HEK293 (cell line): ENCODE measurements at regions not wholly inside any gene's neighbourhood (a gene's known extent, or its start where the extent isn't known, plus 50 kb on each side); places are given as distances from the start of the nearest gene placed in this dataset.

Experiments
- ZNF555 ChIP-seq: fragments of 450-650 bp; formaldehyde crosslinking; conservative IDR thresholded peaks from 2 replicates; pipeline ENCODE4 v1.5.1; 2017; ENCODE audit warnings: missing biosample characterization, mild to moderate bottlenecking, missing genetic modification characterization, inconsistent platforms
- TF ChIP-seq, protein P1 (sequence below): fragments of 450-650 bp; formaldehyde crosslinking; IDR thresholded peaks from 2 replicates; pipeline ENCODE4 v1.5.1; 2016; ENCODE audit warnings: missing biosample characterization, missing genetic modification characterization

DNA sequence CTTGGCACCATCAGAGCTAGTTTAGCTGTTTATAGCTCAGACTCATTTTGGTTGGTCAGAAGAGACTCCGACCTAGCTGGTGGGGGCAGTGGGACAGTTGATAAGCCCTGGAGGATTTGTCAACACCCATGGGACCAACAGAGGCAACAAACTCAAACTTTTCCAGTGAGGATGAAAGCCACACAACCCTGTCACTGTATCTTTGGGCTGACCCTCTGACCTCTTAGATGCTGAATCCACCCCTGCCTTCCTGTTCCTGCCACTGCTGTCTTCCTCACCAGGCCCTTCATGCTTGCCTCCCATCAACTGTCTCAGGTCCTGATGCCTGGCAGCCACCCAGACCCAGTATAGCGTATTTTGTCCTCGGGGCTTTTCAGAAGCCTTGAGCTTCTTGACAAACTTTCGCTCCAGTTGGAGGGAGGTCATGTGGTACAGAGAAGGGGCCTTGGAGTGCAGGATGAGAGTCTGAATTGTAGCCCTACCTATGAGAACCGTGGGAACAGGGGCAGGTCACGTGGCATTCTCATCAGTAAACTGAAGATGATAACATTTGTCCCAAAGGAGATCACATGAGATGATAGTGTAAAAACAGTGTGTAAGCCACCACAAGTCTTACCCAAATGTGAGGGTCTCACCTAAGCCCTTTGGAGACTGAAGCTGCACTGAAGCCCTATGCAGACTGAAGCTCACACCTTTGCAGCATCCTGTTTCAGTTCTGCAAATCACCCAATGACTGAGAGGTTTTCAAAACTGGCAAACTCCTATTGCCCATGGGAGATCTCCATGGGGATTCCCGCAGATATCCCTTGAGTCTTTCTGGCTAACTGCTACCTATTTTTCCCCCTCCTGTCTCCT, 72.0 kb upstream of the F13A1 start:
- TF ChIP-seq, protein P1, sequence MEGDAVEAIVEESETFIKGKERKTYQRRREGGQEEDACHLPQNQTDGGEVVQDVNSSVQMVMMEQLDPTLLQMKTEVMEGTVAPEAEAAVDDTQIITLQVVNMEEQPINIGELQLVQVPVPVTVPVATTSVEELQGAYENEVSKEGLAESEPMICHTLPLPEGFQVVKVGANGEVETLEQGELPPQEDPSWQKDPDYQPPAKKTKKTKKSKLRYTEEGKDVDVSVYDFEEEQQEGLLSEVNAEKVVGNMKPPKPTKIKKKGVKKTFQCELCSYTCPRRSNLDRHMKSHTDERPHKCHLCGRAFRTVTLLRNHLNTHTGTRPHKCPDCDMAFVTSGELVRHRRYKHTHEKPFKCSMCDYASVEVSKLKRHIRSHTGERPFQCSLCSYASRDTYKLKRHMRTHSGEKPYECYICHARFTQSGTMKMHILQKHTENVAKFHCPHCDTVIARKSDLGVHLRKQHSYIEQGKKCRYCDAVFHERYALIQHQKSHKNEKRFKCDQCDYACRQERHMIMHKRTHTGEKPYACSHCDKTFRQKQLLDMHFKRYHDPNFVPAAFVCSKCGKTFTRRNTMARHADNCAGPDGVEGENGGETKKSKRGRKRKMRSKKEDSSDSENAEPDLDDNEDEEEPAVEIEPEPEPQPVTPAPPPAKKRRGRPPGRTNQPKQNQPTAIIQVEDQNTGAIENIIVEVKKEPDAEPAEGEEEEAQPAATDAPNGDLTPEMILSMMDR (tag by site-specific recombination): no peak
- no peak for TF ChIP-seq ZNF555
